ENCODE measurements at regions not wholly inside any gene's neighbourhood (a gene's known extent, or its start where the extent isn't known, plus 50 kb on each side); places are given as distances from the start of the nearest gene placed in this dataset.

DNA sequence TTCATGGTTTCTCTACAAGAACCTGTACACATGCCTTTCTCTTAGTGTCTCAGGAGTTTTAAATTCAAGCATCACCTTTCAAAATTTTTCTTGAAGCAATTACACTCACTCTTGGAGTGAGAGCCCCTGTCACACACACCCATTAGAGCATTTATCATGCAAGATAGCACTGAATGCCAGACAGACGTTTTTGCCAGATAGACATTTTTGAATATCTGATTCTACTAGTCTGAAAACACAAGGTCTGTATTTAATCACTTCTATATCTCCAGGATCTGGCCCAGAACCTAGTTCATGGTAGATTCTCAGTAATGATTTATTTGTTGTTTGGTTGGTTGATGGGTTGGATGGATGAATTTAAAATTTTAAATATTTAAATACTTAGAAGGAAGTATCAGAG is 60.9 kb upstream of the PDE1C start:
- H3K9me3 ChIP-seq (replicated peaks): peaks cover 26% of the 10 kb centered on the region
- no peak for DNase-seq
- TF ChIP-seq, protein P1, sequence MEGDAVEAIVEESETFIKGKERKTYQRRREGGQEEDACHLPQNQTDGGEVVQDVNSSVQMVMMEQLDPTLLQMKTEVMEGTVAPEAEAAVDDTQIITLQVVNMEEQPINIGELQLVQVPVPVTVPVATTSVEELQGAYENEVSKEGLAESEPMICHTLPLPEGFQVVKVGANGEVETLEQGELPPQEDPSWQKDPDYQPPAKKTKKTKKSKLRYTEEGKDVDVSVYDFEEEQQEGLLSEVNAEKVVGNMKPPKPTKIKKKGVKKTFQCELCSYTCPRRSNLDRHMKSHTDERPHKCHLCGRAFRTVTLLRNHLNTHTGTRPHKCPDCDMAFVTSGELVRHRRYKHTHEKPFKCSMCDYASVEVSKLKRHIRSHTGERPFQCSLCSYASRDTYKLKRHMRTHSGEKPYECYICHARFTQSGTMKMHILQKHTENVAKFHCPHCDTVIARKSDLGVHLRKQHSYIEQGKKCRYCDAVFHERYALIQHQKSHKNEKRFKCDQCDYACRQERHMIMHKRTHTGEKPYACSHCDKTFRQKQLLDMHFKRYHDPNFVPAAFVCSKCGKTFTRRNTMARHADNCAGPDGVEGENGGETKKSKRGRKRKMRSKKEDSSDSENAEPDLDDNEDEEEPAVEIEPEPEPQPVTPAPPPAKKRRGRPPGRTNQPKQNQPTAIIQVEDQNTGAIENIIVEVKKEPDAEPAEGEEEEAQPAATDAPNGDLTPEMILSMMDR (IDR thresholded peaks at IDR 0.05; ENCODE audit: borderline replicate concordance): no peak
- intact Hi-C loops (cut with micrococcal nuclease): no loop called here
- peaks cover 14% of the 10 kb centered on the region for H3K4me1 ChIP-seq
- H3K4me3 ChIP-seq: no peak overlapping the region
- H3K36me3 ChIP-seq: no peaks in the 10 kb centered on the region
- H3K27ac ChIP-seq (replicated peaks): no peak overlapping the region
- H3K27me3 ChIP-seq (ENCODE audit: low read depth): no peaks in the 10 kb centered on the region

DNA sequence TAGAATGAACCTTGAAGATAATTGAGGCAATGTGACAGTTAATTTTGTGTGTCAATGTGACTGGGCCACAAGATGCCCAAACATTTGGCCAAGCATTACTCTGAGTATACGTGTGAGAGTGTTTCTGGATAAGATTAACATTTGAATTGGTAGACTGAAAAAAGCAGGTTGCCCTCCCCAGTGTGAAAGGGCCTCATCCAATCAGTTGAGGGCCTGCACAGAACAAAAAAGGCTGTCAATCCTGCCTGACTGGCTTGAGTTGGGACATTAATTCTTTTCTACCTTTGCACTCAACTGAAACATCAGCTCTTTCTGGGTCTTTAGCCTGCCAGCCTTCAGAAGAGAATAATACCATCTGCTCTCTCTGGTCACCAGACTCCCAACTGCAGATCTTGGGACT is 56.6 kb upstream of the PDE1C start:
- DNase-seq: no peak
- intact Hi-C loops (cut with micrococcal nuclease): no loop called here
- TF ChIP-seq, protein P1 (IDR thresholded peaks at IDR 0.05; ENCODE audit: borderline replicate concordance): no peak
- Histone ChIP-seq H3K9me3 (replicated peaks) (peaks cover 41% of the 10 kb centered on the region), H3K27me3 (ENCODE audit: low read depth) (no peaks in the 10 kb centered on the region), H3K27ac (replicated peaks) (no peak overlapping the region), H3K4me3 (no peak overlapping the region), H3K4me1 (peaks cover 14% of the 10 kb centered on the region), H3K36me3 (no peaks in the 10 kb centered on the region)
